Progenitor cell of endocrine pancreas (in vitro differentiated cells): ENCODE measurements at regions not wholly inside any gene's neighbourhood (a gene's known extent, or its start where the extent isn't known, plus 50 kb on each side); places are given as distances from the start of the nearest gene placed in this dataset.
"Not testable (repeated sequence)": the region's sequence is repeated elsewhere in the genome, so short reads cannot be mapped to it uniquely, and the experiment has no call there.

Experiments used
- DNase-seq: peaks from one replicate; pipeline ENCODE4 v3.0.0; 2021; ENCODE audit warnings: low spot score; ENCODE audit not compliant: unreplicated experiment
- H3K27ac Mint-ChIP-seq: 2 replicates; pipeline ENCODE4 v1.8.0; 2021; ENCODE audit warnings: mild to moderate bottlenecking, moderate library complexity, mixed read lengths
- H3K27me3 Mint-ChIP-seq: 2 replicates; pipeline ENCODE4 v1.8.0; 2021; ENCODE audit warnings: mixed read lengths
- H3K36me3 Mint-ChIP-seq: 2 replicates; pipeline ENCODE4 v1.8.0; 2022; ENCODE audit warnings: mixed read lengths; ENCODE audit not compliant: insufficient read depth
- H3K4me1 Mint-ChIP-seq: 2 replicates; pipeline ENCODE4 v1.8.0; 2021; ENCODE audit warnings: low read depth, mixed read lengths
- H3K4me3 Mint-ChIP-seq: 2 replicates; pipeline ENCODE4 v1.8.0; 2021; ENCODE audit warnings: low read depth, mild to moderate bottlenecking, moderate library complexity, mixed read lengths
- H3K9me3 Mint-ChIP-seq: 2 replicates; pipeline ENCODE4 v1.8.0; 2021; ENCODE audit warnings: low read depth, mixed read lengths
- TF ChIP-seq, protein P1 (sequence below): fragments of 200-600 bp; sonication (generic); IDR thresholded peaks from one replicate; pipeline ENCODE4 v1.5.0; 2021; ENCODE audit warnings: antibody characterized with exemption, mild to moderate bottlenecking; ENCODE audit not compliant: unreplicated experiment

GRCh38 chr5:162684145-162684544 lies 616.6 kb downstream of the GABRG2 start:
- Mint-ChIP-seq H3K4me1 (no peaks in the 10 kb centered on the region), H3K36me3 (no peaks in the 10 kb centered on the region), H3K27ac (no peak overlapping the region), H3K9me3 (no peaks in the 10 kb centered on the region), H3K4me3 (no peak overlapping the region), H3K27me3 (no peaks in the 10 kb centered on the region)
- TF ChIP-seq, protein P1, sequence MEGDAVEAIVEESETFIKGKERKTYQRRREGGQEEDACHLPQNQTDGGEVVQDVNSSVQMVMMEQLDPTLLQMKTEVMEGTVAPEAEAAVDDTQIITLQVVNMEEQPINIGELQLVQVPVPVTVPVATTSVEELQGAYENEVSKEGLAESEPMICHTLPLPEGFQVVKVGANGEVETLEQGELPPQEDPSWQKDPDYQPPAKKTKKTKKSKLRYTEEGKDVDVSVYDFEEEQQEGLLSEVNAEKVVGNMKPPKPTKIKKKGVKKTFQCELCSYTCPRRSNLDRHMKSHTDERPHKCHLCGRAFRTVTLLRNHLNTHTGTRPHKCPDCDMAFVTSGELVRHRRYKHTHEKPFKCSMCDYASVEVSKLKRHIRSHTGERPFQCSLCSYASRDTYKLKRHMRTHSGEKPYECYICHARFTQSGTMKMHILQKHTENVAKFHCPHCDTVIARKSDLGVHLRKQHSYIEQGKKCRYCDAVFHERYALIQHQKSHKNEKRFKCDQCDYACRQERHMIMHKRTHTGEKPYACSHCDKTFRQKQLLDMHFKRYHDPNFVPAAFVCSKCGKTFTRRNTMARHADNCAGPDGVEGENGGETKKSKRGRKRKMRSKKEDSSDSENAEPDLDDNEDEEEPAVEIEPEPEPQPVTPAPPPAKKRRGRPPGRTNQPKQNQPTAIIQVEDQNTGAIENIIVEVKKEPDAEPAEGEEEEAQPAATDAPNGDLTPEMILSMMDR: no peak
- DNase-seq: no peak

DNA sequence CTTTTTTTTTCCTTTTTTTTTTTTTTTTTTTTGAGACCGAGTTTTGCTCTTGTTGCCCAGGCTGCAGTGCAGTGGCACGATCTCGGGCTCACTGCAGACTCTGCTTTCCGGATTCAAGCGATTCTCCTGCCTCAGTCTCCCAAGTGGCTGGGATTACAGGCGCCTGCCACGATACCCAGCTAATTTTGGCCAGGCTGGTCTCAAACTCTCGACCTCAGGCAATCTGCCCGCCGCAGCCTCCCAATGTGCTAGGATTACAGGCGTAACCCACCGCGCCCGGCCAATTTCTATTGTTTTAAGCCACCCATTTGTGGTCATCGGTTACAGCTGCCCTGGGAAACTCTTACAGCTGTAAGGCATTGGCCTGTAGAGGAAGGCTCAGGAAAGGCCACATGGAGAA lies 617.7 kb downstream of the GABRG2 start:
- Mint-ChIP-seq H3K27me3 (no peaks in the 10 kb centered on the region), H3K36me3 (no peaks in the 10 kb centered on the region), H3K27ac (no peak overlapping the region), H3K4me3 (no peak overlapping the region), H3K9me3 (no peaks in the 10 kb centered on the region), H3K4me1 (no peaks in the 10 kb centered on the region)
- DNase-seq: no peak
- TF ChIP-seq, protein P1: no peak

GRCh38 chr5:162696272-162696671 lies 628.7 kb downstream of the GABRG2 start:
- H3K4me1 Mint-ChIP-seq, DNase-seq, H3K4me3 Mint-ChIP-seq: not testable (repeated sequence)

DNA sequence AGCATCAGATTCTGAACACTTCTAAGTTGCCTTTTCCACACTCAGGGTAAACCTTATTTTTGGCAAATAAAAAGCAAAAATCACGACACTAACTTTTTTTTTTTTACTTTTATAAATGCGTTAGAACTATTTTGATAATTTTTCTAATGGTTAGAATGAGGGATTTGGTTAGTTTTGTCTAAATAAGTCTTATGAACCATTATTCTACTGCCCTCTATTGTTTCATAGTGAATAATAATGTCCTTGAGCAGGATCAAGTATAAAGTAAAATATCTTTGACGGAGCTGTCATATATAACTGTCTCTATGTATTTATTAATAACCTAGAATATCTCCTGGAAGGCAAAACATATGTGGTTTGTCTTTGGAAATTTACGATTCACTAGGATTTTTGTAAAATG lies 631.8 kb downstream of the GABRG2 start:
- no peak overlapping the region for H3K27ac Mint-ChIP-seq
- no peaks in the 10 kb centered on the region for H3K27me3 Mint-ChIP-seq
- H3K4me3 Mint-ChIP-seq: no peak overlapping the region
- no peaks in the 10 kb centered on the region for H3K4me1 Mint-ChIP-seq
- TF ChIP-seq, protein P1: no peak
- no peak for DNase-seq
- H3K36me3 Mint-ChIP-seq: peaks cover 2% of the 10 kb centered on the region
- peaks cover 18% of the 10 kb centered on the region for H3K9me3 Mint-ChIP-seq

More at GRCh38 chr5:162696272-162696671, 628.7 kb downstream of the GABRG2 start:
- H3K9me3 Mint-ChIP-seq: peaks cover 18% of the 10 kb centered on the region
- not testable (repeated sequence) for H3K27me3 Mint-ChIP-seq, H3K27ac Mint-ChIP-seq, H3K36me3 Mint-ChIP-seq

DNA sequence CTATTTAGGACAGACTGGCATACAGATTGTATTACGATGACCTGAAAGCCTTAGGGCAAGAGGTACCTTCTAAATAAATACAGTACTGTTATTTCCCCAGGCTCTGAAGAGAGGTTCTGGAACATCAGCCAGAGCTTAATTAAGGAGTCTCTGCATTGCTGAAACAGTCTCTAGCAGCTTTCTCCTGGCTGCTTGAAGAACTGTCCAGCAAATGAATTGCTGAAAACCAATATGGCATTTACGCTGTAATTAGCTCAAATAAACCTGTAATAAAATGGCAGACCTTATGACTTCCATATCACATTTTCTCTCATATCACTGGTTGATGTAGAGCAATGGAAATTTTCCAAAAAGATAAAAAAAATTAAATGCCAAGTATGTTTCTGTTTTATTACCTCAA lies 636.3 kb downstream of the GABRG2 start:
- DNase-seq: no peak
- TF ChIP-seq, protein P1: no peak
- Mint-ChIP-seq H3K27me3 (no peaks in the 10 kb centered on the region), H3K36me3 (no peaks in the 10 kb centered on the region), H3K27ac (no peak overlapping the region), H3K4me3 (no peak overlapping the region), H3K9me3 (no peaks in the 10 kb centered on the region), H3K4me1 (no peaks in the 10 kb centered on the region)

DNA sequence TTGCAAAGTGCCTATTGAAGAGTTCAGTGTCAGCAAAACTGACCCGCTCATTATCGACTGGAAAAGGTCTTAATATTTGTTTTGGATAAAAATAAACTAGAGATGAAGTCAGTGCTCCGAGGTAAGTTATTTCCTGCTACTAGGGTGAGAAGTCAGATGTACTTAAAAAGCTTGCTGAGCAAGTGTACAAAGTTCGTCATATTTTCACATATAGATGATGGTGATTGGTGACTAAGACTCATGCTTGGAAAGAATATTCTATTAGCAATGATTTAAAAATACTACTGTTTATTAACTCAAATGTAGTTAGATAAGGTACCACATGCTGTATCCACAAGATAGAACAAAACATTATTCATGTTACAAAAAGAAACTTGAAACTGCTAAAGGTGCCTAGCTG lies 643.7 kb downstream of the GABRG2 start:
- Mint-ChIP-seq H3K9me3 (no peaks in the 10 kb centered on the region), H3K27ac (no peak overlapping the region), H3K36me3 (no peaks in the 10 kb centered on the region), H3K4me3 (no peak overlapping the region), H3K27me3 (no peaks in the 10 kb centered on the region), H3K4me1 (no peaks in the 10 kb centered on the region)
- TF ChIP-seq, protein P1: no peak
- no peak for DNase-seq
